Prostate gland (tissue), 2 donors: ENCODE measurements at regions not wholly inside any gene's neighbourhood (a gene's known extent, or its start where the extent isn't known, plus 50 kb on each side); places are given as distances from the start of the nearest gene placed in this dataset.
"Not testable (repeated sequence)": the region's sequence is repeated elsewhere in the genome, so short reads cannot be mapped to it uniquely, and the experiment has no call there.

Experiments used
- CTCF ChIP-seq, 4 experiments: fragments of 200-600 bp in 2 of 4; fragments of 450-650 bp in 2 of 4; sonication (generic) in 2 of 4; IDR thresholded peaks; 1 replicate in 3 of 4; 2 replicates in 1 of 4; pipeline ENCODE4 v1.5.1; 2016 to 2019; ENCODE audit warnings: antibody characterized with exemption in 4 of 4, mild to moderate bottlenecking in 2 of 4, moderate library complexity in 2 of 4
- POLR2A ChIP-seq: fragments of 450-650 bp; IDR thresholded peaks from one replicate; pipeline ENCODE4 v1.6.1; 2016; ENCODE audit warnings: antibody characterized with exemption, mild to moderate bottlenecking
- POLR2AphosphoS5 ChIP-seq: sonication (generic); formaldehyde crosslinking; IDR thresholded peaks from one replicate; pipeline ENCODE4 v1.6.1; 2017; ENCODE audit warnings: antibody characterized with exemption

GRCh38 chr5:54393007-54393406 lies 62.5 kb upstream of the HSPB3 start:
- not testable (repeated sequence) for TF ChIP-seq POLR2AphosphoS5; CTCF (IDR thresholded peaks at IDR 0.05); POLR2A
